ENCODE measurements at regions not wholly inside any gene's neighbourhood (a gene's known extent, or its start where the extent isn't known, plus 50 kb on each side); places are given as distances from the start of the nearest gene placed in this dataset.

DNA sequence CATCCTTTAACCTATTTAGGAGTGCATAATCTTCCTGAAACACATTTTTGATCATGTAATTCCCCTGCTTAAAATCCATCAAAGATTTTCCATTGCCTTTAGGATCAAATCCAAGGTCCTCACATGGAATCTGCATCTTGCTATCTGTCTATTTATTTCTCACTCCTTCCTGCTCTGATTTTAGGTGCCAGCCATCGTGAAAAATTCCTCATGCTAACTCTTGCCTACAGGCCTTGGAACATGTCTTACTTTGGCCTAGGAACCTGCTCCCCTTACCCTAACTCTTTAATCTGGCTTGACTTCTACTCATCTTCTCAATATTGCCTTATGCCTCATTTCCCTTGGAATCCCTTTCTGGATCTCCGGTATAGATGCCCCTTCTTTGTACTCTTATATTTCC is 1074.3 kb downstream of the TTLL7 start:
- H3K36me3 ChIP-seq: no peaks in the 10 kb centered on the region
- H3K4me3 ChIP-seq: no peak overlapping the region
- no peak for DNase-seq
- H3K9me3 ChIP-seq: no peaks in the 10 kb centered on the region
- H3K27me3 ChIP-seq: no peaks in the 10 kb centered on the region

DNA sequence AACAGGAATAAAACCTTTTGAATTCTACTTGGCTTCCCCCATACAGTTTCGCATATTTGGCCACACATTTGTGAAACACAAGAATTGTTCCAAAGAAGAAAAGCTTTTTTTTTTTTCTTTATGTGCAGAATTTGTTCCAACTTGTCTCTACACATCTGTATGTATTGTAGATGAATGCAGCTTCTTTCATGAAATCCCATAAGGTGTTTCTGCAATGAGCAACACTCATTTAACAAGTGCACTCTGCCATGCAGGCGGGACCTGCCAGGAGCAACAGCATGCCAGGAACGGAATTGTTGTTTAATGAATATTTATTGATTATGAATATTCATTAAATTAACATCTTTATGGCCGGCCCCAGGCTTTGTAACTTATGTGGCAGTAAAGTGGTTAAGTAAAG is 1075.0 kb downstream of the TTLL7 start:
- H3K4me3 ChIP-seq: no peak overlapping the region
- no peak for DNase-seq
- no peaks in the 10 kb centered on the region for H3K27me3 ChIP-seq
- H3K36me3 ChIP-seq: no peaks in the 10 kb centered on the region
- H3K9me3 ChIP-seq: no peaks in the 10 kb centered on the region

DNA sequence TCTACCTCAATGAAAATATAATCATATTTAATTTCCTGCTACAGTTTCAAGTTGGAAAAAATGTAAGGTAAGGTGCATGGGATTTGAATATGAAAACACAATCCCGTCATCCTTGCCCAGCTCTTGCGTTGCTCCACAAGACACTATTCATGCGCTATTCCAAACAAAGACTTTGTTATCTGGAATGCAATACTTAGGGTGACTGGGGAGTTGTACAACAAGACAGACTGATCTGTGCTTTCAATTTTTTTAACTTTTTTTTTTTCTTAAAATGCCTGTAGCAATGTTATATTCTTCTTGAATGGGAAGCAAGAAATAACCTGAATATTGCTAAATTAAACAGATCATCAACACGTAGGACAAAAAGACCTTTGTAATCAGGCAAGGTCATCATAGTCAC is 1077.2 kb downstream of the TTLL7 start:
- H3K9me3 ChIP-seq: no peaks in the 10 kb centered on the region
- H3K27me3 ChIP-seq: no peaks in the 10 kb centered on the region
- H3K4me3 ChIP-seq: no peak overlapping the region
- no peak for DNase-seq
- no peaks in the 10 kb centered on the region for H3K36me3 ChIP-seq

DNA sequence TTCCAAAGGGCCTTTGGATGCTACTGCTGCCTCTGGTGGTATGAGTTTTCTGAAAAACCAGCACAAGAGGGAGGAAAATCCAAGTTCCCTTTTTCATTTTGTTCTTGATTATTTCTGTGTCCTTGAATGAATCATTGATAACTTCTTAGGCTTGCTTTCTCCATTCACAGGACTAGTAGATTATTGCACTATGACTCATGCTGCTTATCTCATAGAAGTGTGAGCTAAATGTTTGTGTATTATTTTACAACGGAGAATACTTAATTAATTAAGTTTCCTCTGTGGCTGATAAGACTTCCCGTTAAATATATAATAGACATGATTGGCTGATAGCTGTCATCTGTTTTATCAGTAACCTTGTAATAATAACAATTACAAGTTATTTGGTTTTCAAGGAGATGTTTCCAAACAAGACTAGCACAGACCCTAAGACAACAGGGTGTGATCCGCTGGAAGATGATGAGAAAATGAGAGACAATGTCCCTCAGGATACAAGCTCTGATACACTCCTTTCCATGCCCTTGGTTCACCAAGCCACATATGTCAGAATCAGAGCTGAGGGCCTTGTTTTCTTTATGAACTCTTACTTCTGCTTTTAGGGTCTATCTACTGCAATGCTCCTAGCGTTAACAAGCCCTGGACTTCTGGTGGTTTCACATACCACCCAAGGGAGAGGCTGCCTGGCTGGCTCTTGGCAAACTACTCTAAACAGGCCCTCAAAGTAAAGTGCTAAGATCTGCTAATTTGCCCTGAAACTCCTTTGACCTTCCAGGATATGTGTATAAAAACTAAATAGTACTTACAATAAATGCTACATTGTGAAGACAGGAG is 1078.3 kb downstream of the TTLL7 start:
- Histone ChIP-seq H3K4me3 (no peak overlapping the region), H3K9me3 (no peaks in the 10 kb centered on the region), H3K36me3 (no peaks in the 10 kb centered on the region), H3K27me3 (no peaks in the 10 kb centered on the region)
- DNase-seq: no peak

DNA sequence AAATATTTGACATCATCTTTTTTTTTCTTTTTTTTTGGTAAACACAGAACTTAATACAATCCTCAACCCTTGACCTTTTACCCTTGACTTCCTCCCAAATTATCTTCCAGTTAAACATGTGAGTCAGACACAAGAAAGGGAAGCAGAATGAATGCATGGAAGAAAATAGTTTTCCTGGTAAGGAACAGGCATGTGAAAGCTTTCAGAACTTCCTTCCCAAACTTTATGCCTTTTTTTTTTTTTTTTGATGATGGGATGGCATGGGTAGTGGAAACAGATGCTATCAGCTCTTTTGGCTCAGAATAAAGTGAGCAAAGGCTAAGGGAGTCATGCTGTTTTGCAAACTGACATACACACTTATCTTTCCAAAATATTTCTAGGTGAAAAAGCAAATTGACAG is 1079.1 kb downstream of the TTLL7 start:
- Histone ChIP-seq H3K9me3 (no peaks in the 10 kb centered on the region), H3K27me3 (no peaks in the 10 kb centered on the region), H3K4me3 (no peak overlapping the region), H3K36me3 (no peaks in the 10 kb centered on the region)
- DNase-seq: no peak

DNA sequence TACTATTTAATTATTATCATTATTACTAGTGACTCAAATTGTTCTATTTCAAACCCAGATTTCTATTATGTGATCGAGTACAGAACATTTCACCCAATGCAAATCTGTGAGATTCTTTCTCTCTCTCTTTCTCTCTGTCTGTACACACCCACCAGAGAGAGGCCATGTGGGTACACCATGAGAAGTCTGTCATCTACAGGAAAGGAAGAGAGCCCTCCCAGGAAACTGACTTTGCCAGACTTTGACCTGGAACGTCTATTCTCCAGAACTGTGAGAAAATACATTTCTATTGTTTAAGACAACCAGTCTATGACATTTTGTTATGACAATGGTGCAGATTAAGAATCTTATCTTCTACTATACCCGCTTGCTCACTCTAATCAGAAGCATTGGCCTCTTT is 1091.6 kb downstream of the TTLL7 start:
- no peaks in the 10 kb centered on the region for H3K9me3 ChIP-seq
- no peaks in the 10 kb centered on the region for H3K27me3 ChIP-seq
- no peaks in the 10 kb centered on the region for H3K36me3 ChIP-seq
- no peak overlapping the region for H3K4me3 ChIP-seq
- DNase-seq: no peak

DNA sequence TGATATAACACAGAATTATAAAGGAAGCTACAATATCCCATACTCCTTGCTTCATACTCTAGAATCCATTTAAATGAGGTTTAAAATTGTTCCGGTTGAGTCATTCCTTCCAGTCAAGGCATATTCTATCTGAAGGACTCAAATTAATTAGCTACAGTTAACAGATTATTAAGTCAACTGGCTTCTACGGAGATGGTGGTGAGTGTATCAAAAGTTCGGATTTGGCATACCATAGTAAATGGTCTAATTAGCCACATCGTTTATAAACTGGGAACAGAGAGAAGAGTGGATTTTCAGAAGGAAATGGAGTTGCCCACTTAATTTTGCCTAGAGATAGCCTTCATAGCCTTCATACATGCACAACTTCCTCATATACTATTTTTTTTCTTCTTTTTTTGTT is 1095.3 kb downstream of the TTLL7 start:
- no peak overlapping the region for H3K4me3 ChIP-seq
- DNase-seq: no peak
- H3K36me3 ChIP-seq: no peaks in the 10 kb centered on the region
- H3K27me3 ChIP-seq: no peaks in the 10 kb centered on the region
- H3K9me3 ChIP-seq: no peaks in the 10 kb centered on the region

DNA sequence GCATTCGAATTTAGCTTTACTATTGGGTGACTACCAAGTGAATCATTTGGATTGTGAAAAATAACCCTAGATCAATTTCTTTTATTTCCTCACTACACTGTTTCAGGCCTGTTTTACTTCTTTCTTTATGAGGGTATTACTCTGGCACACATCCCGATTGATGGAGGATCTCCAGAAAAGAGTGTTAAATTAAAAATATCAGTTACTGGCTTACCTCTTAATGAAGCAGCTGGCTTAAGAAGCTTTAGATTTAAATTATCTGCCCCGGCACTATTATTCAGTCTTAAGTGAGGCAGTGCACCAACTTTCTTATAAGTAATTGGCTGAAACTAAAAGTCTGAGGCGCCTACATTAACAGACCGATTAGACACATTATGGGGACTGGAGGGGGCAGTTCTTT is 1097.4 kb downstream of the TTLL7 start:
- no peaks in the 10 kb centered on the region for H3K9me3 ChIP-seq
- no peaks in the 10 kb centered on the region for H3K27me3 ChIP-seq
- H3K4me3 ChIP-seq: no peak overlapping the region
- DNase-seq: no peak
- H3K36me3 ChIP-seq: no peaks in the 10 kb centered on the region

DNA sequence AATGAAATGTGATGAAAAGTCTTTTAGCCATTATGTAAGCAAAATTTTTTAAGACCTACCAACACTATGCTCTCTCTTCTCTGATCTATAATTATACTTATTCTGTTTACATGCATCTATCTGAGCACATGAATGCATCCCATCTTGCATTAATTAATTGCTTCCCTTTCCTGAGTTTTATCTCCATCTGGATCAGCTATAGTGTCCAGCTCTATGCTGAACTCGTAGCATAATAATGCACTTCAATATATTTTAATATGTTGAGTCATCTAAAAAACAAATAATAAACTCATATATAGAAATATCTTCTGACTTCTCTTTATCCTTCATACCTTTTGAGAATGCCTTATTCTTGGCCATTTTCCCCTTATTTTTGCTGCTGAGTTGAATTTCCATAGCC is 1097.8 kb downstream of the TTLL7 start:
- DNase-seq: no peak
- Histone ChIP-seq H3K36me3 (no peaks in the 10 kb centered on the region), H3K4me3 (no peak overlapping the region), H3K27me3 (no peaks in the 10 kb centered on the region), H3K9me3 (no peaks in the 10 kb centered on the region)

DNA sequence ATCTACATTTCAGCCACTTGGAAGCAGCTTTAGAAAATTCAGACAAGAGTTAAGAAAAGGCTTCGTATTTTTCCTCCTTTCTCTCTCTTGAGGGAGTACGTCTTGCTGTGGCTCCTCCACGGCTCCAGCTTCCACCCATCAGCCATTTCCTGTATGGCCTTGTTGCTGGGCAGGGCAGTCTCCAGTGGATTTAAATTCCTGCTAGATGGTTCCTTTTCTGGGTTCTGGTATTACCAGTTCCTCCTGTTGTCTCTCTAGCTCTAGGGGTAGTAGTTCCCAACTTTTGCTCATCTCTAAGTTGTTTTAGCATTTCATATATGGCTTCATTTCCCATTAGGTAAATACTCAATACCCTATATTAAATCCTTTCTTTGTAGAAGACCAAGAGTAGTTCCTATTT is 1098.3 kb downstream of the ADGRL2 start:
- Histone ChIP-seq H3K9me3 (no peaks in the 10 kb centered on the region), H3K4me3 (no peak overlapping the region), H3K36me3 (no peaks in the 10 kb centered on the region), H3K27me3 (no peaks in the 10 kb centered on the region)
- DNase-seq: no peak

DNA sequence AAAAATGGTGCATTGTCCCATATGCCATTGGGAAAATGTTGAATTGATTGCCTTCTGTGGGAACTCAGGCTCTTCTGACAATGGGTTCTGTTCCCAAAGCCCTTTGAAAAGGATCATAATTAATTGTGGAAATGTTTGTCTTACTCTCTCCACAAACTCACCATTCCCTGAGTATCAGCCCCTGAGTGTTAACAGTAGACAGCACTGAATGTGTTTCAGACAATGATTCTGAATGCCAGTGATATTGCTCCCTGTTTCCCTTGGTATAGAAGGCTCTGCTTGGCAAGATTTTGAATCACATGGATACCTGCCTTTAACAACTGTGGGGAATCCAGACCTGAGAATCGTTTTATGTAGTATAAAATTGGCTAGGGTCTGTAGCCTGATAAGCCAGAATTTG is 1096.8 kb downstream of the ADGRL2 start:
- H3K36me3 ChIP-seq: no peaks in the 10 kb centered on the region
- no peak overlapping the region for H3K4me3 ChIP-seq
- no peaks in the 10 kb centered on the region for H3K27me3 ChIP-seq
- H3K9me3 ChIP-seq: no peaks in the 10 kb centered on the region
- DNase-seq: no peak

DNA sequence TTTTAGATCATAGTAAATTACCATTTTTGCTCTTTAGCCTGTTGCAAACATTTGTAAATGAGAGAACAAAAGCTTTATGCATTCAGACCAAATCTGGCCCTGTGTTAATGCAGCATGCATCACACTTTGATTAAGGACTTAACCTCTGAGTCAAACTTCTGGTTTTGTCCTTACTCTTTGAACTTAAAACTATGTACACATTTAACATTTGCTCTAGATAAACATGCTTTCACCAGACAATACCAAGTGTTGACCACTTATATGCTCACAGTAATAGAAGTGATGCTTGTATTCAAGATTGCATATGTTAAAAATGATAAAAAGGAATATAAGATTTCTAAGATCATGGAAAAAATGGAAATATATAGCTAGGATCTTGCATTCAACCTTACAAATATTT is 1095.3 kb downstream of the ADGRL2 start:
- Histone ChIP-seq H3K4me3 (no peak overlapping the region), H3K27me3 (no peaks in the 10 kb centered on the region), H3K36me3 (no peaks in the 10 kb centered on the region), H3K9me3 (no peaks in the 10 kb centered on the region)
- DNase-seq: no peak

DNA sequence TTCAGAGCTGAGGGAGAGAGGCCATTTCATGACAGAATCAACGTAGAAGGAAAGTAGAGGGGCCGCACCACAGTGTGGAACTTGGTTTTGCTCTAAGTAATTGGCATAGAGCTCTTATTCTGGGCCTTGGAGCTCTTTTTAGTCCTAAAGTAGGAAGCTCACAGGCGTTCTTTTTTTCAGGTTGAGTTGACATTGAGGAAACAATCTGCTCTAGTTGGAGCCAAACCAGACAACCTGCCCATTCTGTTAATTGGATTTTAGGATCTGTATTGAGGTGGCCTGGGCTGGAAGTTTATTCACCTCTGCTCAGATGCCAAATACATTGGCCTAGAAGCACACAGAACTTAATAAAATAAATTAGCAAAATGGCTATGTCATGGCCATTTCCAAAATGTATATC is 1093.9 kb downstream of the ADGRL2 start:
- DNase-seq: no peak
- no peak overlapping the region for H3K4me3 ChIP-seq
- H3K36me3 ChIP-seq: no peaks in the 10 kb centered on the region
- no peaks in the 10 kb centered on the region for H3K27me3 ChIP-seq
- H3K9me3 ChIP-seq: no peaks in the 10 kb centered on the region

DNA sequence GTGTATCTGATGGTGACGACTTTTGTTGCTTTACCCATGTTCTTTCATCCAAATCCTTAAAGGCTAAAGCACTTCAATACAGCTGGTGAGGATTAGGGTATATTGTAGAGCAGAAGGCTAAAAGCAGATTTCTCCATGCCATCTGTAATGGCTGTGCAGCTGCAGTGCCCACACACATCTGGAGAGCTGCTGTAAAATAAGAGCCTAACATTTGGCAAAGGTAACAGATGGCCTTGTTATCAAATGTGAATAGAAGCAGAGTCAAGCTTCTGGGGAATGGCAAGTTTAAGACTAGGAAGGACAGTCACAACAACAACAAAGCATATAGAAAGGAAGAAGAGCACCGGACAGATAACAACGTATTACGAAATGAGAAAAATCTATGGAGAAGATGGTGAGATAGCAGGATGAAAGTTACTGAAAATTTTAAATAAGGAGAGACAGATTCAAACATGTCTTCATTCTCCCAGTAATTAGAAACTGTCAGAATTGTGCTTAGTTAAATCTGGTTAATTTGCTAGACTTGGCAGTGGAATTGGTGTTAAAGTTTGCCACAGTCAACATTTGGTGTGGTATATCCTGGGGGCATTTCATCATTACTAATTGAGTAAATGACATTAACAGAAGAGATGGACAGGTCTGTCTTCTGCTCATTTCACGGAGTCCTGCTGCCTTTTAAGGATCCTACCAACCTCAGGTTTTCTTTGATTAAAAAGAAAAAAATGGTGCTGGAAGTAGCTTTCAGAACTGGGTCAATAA is 1093.2 kb downstream of the ADGRL2 start:
- Histone ChIP-seq H3K9me3 (no peaks in the 10 kb centered on the region), H3K36me3 (no peaks in the 10 kb centered on the region), H3K27me3 (no peaks in the 10 kb centered on the region), H3K4me3 (no peak overlapping the region)
- DNase-seq: no peak

DNA sequence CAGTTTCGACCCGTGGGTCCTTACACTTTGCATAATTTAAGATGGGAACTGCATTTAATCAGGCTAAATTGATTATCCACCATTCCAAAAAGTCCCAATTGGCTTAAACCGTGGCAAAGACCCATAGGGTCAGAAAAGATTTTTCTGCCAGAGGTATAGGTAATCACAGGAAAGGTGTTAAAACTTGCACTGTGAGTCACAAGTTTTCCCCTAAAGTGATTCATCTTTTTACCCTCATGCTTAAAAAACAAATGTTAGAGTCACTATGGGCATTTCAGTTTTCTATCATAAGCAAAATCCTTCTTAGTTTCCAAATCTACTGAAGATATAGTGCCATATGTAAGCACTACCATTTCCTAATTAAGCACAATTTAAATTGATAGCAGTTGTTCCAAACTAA is 1079.8 kb downstream of the ADGRL2 start:
- H3K27me3 ChIP-seq: no peaks in the 10 kb centered on the region
- no peak overlapping the region for H3K4me3 ChIP-seq
- no peaks in the 10 kb centered on the region for H3K9me3 ChIP-seq
- H3K36me3 ChIP-seq: no peaks in the 10 kb centered on the region
- DNase-seq: no peak

DNA sequence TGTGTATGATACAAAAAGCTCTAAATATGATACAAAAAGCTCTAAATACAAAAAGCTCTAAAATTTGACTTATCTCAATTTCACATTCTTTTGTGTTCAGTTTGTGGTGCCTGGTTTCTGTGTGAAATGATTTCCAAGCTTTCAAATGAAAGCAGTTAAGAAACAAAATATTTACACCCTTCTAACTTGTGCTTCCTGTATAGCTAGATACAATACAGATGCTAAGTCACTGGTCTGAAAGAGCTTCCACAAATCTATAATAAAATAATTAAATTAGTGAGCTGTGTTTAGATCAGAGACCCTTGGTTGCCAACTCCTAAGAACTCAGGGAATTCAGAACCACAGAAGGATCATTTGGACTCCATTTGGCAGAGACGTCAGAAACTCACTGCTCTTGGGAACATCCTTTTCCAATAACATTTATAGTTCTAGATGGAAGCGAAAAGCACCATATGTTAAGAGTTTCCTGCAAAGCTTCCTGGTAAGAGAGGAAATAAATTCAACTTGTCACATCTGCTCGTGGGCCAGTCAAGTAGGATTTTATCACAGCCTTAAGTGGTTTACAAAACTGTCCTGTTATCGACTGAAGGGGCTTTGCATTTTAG is 1079.1 kb downstream of the ADGRL2 start:
- no peak for DNase-seq
- H3K9me3 ChIP-seq: no peaks in the 10 kb centered on the region
- H3K27me3 ChIP-seq: no peaks in the 10 kb centered on the region
- H3K4me3 ChIP-seq: no peak overlapping the region
- H3K36me3 ChIP-seq: no peaks in the 10 kb centered on the region

DNA sequence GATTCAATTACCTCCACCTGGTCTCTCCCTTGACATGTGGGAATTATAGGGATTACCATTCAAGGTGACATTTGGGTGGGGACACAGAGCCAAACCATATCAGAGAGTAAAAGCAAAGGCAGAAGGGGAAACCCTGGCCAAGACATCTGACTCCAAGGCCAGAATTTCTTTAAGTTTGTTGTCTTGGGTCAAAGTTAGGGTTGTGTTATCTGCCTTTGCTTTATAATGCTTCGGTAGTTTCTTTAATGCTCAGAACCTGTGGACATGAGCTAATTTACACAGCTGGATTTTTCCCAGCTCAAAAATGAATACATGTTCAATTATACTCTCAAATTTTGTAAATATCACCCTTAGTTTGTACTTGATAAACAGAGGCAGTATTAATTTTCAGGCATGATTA is 1074.4 kb downstream of the ADGRL2 start:
- H3K9me3 ChIP-seq: no peaks in the 10 kb centered on the region
- H3K4me3 ChIP-seq: no peak overlapping the region
- H3K36me3 ChIP-seq: no peaks in the 10 kb centered on the region
- no peaks in the 10 kb centered on the region for H3K27me3 ChIP-seq
- DNase-seq: no peak

DNA sequence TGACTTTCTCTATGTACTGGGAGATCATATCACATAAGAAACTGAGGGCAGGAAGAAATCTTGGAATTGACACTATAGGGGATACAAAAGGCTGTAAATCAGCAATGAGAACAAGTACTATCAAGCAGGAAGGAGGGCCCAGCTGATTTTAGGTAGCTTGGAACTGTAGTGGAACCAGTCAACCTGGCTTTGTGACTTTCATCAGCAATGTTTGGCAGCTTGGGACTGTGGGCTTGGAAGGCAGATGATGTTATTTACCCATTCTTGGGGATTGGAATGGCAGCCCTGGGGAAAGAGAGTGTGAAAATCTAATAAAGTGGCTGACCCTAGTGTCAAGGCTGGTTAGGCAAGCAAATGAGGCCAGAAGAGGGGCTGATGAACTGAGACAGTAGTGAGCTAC is 1073.3 kb downstream of the ADGRL2 start:
- no peak overlapping the region for H3K4me3 ChIP-seq
- no peaks in the 10 kb centered on the region for H3K9me3 ChIP-seq
- no peaks in the 10 kb centered on the region for H3K27me3 ChIP-seq
- DNase-seq: no peak
- H3K36me3 ChIP-seq: no peaks in the 10 kb centered on the region

All from MG63 (cell line).